Adrenal gland (tissue), 9 donors: ENCODE measurements at regions not wholly inside any gene's neighbourhood (a gene's known extent, or its start where the extent isn't known, plus 50 kb on each side); places are given as distances from the start of the nearest gene placed in this dataset.

ENCODE experiments used
- DNase-seq, 7 donors: peaks; one replicate each; pipeline ENCODE4 v3.0.0-alpha.2; 2019 to 2020
- H3K27ac ChIP-seq, 5 donors: fragments of 200-600 bp; sonication (generic) in 4 of 5; 1 replicate in 3 of 5; 2 replicates in 2 of 5; pipeline versions ENCODE4 v1.5.1 to v1.8.0; 2016 to 2020; ENCODE audit warnings: mild to moderate bottlenecking in 1 of 5
- H3K27me3 ChIP-seq: fragments of 200-600 bp; 2 replicates; pipeline ENCODE4 v1.8.0; 2021
- H3K36me3 ChIP-seq, 2 donors: fragments of 200-600 bp; replicated peaks in 1 of 2; 1 replicate in 1 of 2; 2 replicates in 1 of 2; pipeline versions ENCODE4 v1.5.1 to v1.8.0; 2018 to 2022
- H3K4me1 ChIP-seq, 2 donors: fragments of 200-600 bp; replicated peaks in 1 of 2; 1 replicate in 1 of 2; 2 replicates in 1 of 2; pipeline versions ENCODE4 v1.5.1 to v1.8.0; 2018 to 2021
- H3K4me3 ChIP-seq, 4 donors: fragments of 200-600 bp; sonication (generic) in 3 of 4; one replicate each; pipeline ENCODE4 v1.5.1; 2016 to 2018
- H3K9me3 ChIP-seq, 3 donors: fragments of 200-600 bp; sonication (generic) in 1 of 3; replicated peaks in 1 of 3; 1 replicate in 2 of 3; 2 replicates in 1 of 3; pipeline versions ENCODE4 v1.5.1 to v1.8.0; 2016 to 2021
- CTCF ChIP-seq, 6 experiments: fragments of 450-650 bp in 4 of 6; fragments of 200-600 bp in 2 of 6; sonication (generic) in 1 of 6; IDR thresholded peaks; 1 replicate in 5 of 6; 2 replicates in 1 of 6; pipeline versions ENCODE4 v1.5.1 to v1.8.0; 2016 to 2021; ENCODE audit warnings: antibody characterized with exemption in 6 of 6, mild to moderate bottlenecking in 2 of 6, moderate library complexity in 1 of 6
- POLR2A ChIP-seq, 2 donors: fragments of 450-650 bp; IDR thresholded peaks; one replicate each; pipeline ENCODE4 v1.6.1; 2017; ENCODE audit warnings: antibody characterized with exemption in 2 of 2, mild to moderate bottlenecking in 2 of 2, moderate library complexity in 1 of 2
- WGBS, 4 donors: extraction: QIAGEN DNeasy Blood & Tissue Kit in 2 of 4; methylation state at CpG; one replicate each; pipeline versions ENCODE4 v1.1.5 to v1.1.7; 2013 to 2017; 5-methylcytosine and 5-hydroxymethylcytosine counted together
- intact Hi-C, 2 donors: fragments of 100-400 bp; cut with DNase I; formaldehyde crosslinking; loops; one replicate each; pipeline versions ENCODE4 v1.14.1 to v1.15.0; 2022 to 2023
- donor health status: healthy with polysubstance abuse.
- donor health status: Bipolar disorder and iron deficiency.
- donor health status: DM: yes; HTN: yes; CAD: no.
- donor health status: DM: no; HTN: no; CAD: no.
- donor health status: DM: no; HTN: no; CAD: no.

GRCh38 chr22:34122042-34122441, 201.8 kb upstream of the LARGE1 start:
- Histone ChIP-seq H3K27ac (no peak overlapping the region), H3K9me3 (no peaks in the 10 kb centered on the region), H3K36me3 (no peaks in the 10 kb centered on the region), H3K27me3 (no peaks in the 10 kb centered on the region), H3K4me3 (no peak overlapping the region), H3K4me1 (no peaks in the 10 kb centered on the region)
- WGBS, 4 donors = 67 to 86% (median 76%) methylated on average over 1 of the region's 1 CpG
- intact Hi-C loops = no loop called here
- no peak for DNase-seq
- TF ChIP-seq CTCF (IDR thresholded peaks at IDR 0.05) = no peak
- TF ChIP-seq POLR2A (IDR thresholded peaks at IDR 0.05) = no peak

DNA sequence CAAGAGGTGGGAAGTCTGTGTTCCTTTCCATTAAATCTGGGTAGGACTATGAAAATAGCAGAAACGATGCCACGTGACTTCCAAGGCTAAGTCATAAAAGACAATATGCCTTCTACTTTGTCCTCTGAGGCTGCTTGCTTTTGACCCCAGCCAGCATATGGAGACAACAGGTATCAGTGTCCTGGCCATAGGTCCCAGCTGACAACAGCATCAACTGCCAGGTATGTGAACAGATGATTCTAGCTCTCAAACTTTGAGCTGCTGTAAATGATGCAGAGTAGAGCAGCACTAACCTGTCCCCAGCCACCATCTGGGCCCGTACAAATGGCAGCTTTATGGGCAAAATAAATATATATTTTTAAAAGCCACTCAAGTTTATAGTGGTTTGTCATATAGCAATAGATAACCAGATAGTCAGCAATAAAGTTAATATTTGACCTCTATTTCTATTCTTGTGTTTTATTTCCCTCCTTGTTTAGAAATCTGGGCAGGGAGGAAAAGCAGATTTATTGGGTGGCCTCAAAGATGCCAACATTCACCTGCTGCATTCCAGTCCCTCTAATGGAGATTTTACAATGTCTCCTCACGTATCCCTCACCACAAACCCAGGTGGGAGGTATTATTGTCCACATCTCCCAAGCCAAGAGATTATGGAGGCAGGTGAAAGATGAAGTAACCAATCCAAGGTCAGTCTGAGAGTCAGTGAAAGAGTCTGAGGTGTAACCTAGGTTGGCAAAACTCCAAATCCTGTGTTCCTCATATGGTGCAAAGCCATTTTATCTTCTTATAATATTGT, 209.6 kb upstream of the LARGE1 start:
- WGBS, 4 donors = 62 to 78% (median 67%) methylated on average over 4 of the region's 4 CpGs
- Histone ChIP-seq H3K9me3 (no peaks in the 10 kb centered on the region), H3K4me1 (no peaks in the 10 kb centered on the region), H3K4me3 (no peak overlapping the region), H3K36me3 (no peaks in the 10 kb centered on the region), H3K27me3 (no peaks in the 10 kb centered on the region), H3K27ac (no peak overlapping the region)
- intact Hi-C loops = no loop called here
- TF ChIP-seq CTCF (IDR thresholded peaks at IDR 0.05) (no peak), POLR2A (IDR thresholded peaks at IDR 0.05) (no peak)
- no peak for DNase-seq

DNA sequence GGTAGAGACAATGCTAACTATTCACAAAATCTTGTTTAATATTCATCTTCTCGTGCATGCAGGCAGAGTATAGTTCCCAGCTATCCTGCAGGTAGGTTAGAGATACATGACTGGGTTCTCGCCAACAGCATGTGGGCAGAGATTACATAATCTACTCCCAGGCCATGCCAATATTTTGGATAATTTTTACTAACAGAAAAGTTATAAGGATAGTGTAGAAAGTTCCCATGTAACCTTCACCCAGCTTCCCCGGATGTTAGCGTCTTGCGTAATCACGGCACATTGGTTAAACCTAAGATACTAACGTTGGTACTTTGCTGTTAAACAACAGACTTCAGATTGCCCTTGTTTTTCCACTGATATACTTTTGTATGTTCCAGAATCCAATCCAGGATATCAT, 215.5 kb upstream of the LARGE1 start:
- WGBS, 4 donors = 74 to 84% (median 80%) methylated on average over 7 of the region's 7 CpGs

GRCh38 chr22:34150023-34150422, 229.7 kb upstream of the LARGE1 start:
- no peak for TF ChIP-seq POLR2A (IDR thresholded peaks at IDR 0.05)
- TF ChIP-seq CTCF (IDR thresholded peaks at IDR 0.05) = no peak
- intact Hi-C loops = no loop called here
- Histone ChIP-seq H3K4me1 (no peaks in the 10 kb centered on the region), H3K4me3 (no peak overlapping the region), H3K27me3 (no peaks in the 10 kb centered on the region), H3K36me3 (no peaks in the 10 kb centered on the region), H3K27ac (no peak overlapping the region), H3K9me3 (no peaks in the 10 kb centered on the region)
- DNase-seq = no peak

More for the DNA sequence above, 215.5 kb upstream of the LARGE1 start:
- TF ChIP-seq POLR2A (IDR thresholded peaks at IDR 0.05) (no peak), CTCF (IDR thresholded peaks at IDR 0.05) (no peak)
- H3K9me3 ChIP-seq = no peaks in the 10 kb centered on the region
- no peak for DNase-seq
- H3K4me1 ChIP-seq = no peaks in the 10 kb centered on the region
- H3K4me3 ChIP-seq = no peak overlapping the region
- no peaks in the 10 kb centered on the region for H3K36me3 ChIP-seq
- H3K27ac ChIP-seq = no peak overlapping the region
- intact Hi-C loops = no loop called here
- H3K27me3 ChIP-seq = no peaks in the 10 kb centered on the region
